ENCODE measurements at regions not wholly inside any gene's neighbourhood (a gene's known extent, or its start where the extent isn't known, plus 50 kb on each side); places are given as distances from the start of the nearest gene placed in this dataset.
"Not testable (repeated sequence)": the region's sequence is repeated elsewhere in the genome, so short reads cannot be mapped to it uniquely, and the experiment has no call there.

DNA sequence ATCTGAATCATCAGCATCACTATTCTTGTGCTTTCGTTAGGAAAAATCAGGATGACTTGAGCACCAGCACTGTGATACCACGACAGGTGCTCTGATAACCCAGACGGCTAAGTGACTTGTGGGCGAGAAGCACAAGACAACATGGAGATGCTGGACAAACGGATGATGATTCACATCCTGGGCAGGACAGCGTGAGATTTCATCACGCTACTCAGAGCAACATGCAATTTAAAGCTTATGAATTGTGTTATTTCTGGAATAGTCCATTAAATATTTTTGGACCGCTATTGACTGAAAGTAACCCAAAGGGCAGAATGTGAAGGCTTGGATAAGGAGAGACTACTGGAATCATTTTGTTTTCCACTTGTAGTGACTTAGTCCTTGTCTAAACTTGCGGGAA lies 114.8 kb upstream of the DAPK1 start:
- no peak for DNase-seq

DNA sequence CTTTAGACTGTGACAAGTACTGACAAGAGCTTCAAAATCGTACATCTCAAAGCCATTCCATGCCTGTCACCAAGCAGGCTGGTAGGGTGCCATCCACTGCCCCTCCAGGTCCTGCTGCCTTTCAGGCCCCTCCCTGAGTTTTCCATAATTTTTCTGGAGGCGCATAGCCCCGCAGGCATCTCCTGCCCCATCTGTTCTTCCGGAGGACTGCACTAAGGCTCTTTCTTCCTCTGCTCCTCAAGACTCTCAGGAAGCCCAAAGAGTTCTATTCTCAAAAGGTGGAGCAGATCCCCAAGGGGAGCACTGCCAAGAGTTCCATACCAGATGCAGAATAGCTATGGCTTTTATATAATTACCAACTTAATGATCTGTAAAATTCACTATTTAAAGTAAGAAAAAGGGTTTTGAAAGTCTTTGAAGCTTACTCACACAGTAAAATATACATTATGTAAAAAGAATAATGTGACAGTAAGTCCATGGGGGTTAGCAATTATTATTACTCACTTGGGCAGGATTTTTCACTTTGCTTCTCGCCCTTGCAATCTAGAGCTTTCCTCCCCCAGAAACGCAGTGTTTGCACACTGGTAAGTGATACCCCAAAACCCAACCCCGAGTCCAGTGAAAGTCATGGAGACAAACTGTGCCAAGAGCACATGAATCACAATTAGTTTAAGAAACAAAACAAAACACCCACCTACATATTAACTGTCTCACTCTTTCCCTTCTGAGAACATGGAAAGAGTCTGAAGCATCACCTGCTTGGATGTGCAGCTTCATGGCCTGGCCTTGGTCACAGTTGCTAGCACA lies 114.1 kb upstream of the DAPK1 start:
- DNase-seq, result no peak

DNA sequence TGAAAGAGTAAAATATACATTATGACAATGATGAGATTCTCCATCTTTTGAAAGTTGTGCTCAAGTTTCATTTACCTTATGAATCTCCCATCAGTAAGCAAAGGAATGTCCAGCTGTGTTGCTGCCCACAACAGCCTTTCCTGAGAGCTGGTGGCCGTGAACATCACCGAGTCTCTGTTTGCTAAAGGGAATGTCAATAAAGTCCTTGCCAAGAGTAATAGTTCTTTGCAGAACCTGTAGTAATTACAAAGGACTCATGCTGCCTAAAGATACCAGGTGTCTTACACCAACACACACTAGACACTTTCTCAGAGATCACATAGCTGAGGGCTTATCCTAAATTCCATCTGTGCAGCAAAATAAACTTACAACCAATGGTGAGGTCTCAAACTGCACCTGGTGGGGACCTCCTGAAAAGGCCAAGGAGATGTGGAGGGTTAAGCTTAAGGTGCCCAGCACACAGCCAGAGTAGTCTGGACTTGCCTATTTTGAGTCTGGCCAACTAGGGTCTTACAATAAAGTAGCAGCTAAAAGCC lies 111.1 kb upstream of the DAPK1 start:
- no peak for DNase-seq

DNA sequence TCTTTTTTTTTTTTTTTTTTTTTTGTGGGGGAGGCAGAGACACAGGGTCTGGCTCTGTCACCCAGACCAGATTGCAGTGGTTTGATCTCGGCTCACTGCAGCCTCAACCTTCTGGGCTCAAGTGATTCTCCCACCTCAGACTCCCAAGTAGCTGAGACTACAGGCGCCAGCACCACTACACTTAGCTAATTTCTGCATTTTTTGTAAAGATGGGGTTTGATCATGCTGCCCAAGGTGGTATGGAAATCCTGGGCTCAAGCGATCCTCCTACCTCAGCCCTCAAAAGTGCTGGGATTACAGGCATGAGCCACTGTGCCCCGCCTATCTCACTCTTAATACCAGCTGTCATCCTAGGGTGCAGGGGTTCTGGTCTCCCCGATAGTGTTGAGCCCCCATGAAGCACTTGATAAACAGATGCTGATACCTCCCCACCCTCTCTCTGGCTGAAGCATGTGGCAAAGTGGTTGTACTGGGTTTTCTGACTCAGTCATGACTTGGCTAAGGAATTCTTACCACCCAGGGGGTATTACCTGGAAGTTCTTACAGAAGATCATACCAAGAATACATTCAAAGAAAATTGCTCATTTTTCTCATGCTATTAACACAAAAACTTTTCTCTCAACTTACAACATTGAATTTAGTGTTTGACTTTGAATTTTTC lies 110.2 kb upstream of the DAPK1 start:
- DNase-seq, result no peak

DNA sequence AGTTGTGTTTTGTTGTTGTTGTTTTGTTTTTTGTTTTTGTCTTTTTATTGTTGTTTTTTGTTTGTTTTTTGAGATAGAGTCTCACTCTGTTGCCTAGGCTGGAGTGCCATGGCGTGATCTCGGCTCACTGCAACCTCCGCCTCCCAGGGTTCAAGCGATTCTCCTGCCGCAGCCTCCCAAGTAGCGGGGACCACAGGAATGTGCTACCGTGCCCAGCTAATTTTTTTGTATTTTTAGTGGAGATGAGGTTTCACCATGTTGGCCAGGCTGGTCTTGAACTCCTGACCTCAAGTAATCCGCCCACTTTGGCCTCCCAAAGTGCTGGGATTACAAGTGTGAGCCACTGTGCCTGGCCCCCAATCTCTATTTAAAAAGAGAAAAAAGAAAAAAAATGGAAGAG lies 109.0 kb upstream of the DAPK1 start:
- not testable (repeated sequence) for DNase-seq

DNA sequence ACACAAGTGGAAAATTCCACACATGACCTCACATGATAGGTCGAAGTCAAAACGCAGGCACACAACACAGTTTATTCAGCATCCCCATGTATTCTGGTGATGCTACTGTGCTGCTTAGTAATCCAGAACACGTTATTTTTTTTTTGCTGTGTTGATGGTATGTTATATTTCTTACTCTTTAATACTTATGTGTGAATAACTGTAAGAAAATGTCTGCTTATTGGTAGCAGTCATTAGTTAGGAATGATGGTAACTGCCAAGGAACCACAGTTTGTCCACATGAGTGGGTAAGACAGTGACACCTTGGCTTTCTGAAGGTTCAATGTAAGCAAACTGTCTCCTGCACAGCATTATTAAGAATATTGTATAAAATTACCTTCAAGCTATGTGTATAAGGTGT lies 107.7 kb upstream of the DAPK1 start:
- no peak for DNase-seq

DNA sequence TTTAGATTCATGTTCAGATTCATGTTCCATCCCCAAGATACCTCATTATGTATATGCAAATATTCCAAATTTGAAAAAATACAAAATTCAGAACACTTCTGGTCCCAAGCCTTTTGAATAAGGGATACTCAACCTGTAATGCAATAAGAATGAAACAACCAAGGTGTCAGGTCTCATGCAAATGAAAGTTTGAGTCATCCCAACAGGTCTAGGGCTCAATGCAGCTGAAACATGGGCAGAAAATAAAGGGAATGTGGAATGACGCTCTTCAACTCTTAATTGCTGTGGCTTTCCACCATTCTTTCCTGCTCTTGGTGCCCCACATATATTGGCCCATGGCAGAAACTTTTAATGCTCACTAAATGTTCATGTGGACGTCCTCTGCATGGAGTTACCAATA lies 107.3 kb upstream of the DAPK1 start:
- DNase-seq, result no peak

DNA sequence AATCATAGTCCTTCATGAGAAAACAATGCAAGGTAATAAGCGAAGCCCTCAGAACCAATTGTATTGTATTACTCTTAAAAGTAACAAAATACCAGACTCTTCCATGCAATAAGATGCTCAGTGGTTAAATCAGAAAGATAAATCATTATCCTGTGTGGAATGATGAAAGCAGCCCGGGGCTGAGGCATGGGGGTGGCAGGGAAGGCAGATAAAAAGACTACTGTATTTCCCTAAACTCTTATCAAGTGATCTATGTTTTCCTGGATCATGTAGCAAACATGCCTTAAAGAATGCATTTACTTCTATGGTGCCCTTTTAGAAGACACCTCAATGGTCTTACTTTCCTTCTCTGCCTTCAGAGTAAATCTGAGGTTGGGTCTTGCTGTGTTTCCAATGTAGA lies 105.6 kb upstream of the DAPK1 start:
- no peak for DNase-seq

DNA sequence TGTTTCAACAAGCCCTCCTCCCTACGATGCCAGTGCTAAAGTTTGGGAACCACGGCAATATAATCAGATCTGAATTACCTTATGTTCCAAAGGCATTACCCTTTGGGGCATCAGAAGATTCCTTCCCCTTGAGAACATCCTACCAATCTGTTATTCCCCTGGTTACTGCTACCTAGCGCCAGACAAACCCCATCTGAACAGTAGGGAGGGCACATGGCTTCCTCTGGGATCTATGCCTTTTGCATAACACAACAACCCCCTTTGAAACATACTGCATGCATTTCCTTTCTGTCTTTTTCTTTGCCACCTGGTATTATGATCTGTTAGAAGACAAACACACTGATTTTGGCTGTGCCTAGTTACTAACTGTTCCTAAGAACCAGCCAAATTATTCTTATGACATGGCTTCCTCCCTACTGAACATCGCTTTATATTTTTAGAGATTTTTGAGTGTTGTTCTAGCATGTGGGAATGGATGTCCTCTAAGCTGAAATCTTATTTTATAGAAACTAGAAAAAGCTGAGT lies 103.9 kb upstream of the DAPK1 start:
- DNase-seq, result no peak

DNA sequence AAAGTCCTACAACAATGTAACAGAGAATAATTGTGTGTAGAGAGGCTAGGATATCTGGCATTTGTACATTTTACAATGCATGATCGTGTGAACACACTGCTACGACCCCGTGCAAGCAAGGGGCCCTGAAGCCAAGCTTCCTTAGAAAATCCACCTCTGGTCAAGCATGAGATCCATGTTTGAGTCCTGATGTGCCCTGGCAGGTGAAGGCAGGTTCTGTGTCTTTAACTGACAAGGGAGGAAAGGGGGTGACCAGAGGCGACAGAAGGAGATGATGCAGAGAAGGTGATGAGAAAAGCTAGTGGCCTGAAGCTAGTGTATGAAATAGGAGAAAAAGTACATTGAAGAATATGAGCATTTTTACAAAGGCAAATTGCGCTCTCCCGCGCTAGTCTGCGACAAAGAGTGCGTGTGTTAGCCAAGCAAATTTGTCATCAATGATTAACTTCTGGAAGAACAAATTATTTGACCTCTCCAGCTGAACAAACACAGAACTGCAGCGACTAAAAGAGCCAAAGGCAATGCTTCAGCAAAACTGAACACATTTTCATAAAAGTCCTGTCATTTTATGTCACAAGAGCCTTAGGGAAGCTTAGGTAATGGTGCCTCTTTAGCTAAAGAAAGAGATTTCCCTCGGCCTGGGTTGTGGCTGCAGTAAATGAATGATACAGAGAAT lies 101.7 kb upstream of the DAPK1 start:
- DNase-seq, result no peak

DNA sequence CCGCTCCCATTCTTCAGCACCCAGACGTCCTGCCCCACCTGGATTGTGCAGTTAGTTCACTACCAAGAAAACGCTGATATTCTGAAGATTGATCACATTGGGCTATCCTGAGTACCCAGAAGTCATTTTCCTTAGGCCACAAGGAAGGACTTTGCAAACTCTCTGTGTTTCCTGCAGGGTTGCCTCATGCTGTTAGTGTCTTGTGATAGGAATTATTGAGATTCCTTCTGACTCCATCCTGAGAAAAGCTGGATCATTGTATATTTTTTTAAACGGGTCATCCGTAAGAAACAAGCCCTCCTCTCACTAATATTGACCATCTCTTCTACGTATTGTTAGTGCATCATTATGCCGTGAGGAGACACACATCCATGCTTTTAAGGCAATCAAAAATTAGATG lies 96.0 kb upstream of the DAPK1 start:
- no peak for DNase-seq

DNA sequence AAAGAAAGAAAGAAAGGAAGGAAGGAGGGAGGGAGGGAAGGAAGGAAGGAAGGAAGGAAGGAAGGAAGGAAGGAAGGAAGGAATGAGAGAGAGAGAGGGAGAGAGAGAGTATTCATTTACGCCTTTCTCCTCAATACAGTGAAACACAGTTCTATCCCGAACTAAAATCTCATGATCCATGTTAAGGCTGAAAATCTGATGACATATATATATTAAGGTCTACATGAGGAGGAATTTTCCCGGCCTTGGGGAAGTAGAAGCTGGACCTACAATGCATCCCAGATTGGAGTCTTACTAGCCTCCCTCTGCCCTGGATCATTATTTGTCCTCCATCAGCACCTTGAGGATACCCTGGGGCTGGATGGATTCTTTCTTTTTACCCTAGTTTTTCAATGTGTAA lies 95.1 kb upstream of the DAPK1 start:
- DNase-seq, result no peak

DNA sequence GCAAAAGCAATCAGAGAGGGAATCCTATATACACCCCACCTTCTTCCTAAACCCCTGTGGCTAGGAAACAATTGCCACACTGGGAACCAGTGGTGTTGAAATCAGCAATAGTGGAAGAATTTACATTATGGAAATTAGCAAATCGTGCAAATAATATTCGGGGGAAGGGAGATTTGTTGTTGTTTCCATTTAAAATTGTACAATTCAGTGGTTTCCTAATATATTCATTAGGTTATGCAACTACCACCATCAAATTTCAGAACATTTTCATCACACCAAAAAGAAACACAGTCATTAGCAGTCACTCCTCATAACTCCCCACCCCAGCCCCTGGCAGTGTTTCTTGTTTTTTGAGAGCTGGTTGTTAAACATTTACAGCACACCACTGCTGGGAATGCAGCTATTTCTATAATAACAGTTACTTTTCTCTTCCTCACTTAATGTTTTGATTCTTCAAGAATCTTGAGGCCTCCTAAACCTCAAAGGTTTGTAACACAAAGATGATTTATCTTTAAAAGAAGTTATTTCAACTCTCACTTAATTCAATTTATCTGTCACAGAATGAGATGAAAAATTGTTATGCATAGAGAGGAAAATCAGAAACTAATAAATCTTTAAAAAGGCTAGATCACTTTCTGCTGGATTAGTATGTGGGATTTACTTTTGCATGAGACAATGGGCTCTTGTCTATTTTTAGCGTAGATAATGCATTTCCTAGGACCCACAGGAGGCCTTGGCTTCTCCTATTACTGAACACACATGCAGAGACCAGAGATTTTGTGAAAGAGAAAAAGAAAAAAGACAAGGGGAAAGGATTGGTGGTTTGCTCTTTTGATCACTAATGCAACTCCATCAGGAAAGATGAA lies 91.8 kb upstream of the DAPK1 start:
- no peak for DNase-seq

DNA sequence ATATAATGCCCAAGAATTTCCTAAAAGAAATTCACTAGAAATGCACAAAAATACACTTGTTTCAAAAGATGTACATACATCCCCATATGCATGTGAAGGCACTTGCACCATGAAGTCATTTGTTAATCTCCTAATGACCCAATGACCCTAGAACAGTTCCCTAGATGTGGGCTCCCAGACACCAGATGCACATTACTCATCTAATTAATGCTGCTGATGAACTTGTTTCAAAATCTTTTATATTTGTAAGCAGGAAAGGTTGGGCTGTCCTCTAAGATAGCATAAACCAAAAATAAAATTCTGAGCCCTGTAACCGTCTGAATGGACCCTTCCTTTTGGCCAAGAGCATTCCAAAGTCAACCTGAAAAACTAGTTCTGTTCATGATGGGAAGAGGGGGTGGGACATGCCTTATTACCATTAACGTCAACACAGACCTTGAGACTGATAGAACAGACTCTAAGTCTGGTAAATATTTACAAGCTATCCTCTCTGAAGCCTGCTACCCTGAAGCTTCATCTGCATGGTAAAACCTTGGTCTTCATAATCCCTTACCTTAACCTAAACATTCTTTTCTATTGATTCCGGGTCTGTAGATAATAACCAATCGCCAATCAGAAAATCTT lies 91.0 kb upstream of the DAPK1 start:
- no peak for DNase-seq

DNA sequence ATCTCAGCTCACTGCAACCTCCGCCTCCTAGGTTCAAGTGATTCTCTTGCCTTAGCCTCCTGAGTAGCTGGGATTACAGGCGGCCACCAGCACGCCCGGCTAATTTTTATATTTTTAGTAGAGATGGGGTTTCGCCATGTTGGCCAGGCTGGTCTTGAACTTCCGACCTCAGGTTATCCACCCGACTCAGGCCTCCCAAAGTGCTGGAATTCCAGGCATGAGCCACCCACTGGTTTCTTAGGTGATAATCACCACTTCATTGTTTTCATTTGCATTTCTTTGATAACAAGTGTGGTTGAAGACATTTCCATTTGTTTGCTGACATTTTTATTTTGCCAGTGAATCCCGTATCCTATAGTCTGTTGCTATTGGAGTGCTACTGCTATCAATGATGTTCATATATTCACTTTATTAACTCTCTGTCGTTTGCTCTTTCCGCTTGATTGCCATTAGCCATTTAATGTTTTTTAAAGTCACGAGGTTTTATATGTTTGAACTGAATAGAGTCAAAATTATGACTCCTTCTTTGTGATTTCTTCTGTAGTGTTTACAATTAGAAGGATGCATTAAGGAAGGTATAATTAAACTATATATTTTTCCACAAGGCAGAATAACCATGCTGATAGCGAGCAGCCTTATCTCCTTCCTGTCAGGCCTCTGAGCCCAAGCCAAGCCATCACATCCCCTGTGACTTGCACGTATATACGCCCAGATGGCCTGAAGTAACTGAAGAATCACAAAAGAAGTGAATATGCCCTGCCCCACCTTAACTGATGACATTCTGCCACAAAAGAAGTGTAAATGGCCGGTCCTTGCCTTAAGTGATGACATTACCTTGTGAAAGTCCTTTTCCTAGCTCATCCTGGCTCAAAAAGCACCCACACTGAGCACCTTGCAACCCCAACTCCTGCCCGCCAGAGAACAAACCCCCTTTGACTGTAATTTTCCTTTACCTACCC lies 87.3 kb upstream of the DAPK1 start:
- not testable (repeated sequence) for DNase-seq

DNA sequence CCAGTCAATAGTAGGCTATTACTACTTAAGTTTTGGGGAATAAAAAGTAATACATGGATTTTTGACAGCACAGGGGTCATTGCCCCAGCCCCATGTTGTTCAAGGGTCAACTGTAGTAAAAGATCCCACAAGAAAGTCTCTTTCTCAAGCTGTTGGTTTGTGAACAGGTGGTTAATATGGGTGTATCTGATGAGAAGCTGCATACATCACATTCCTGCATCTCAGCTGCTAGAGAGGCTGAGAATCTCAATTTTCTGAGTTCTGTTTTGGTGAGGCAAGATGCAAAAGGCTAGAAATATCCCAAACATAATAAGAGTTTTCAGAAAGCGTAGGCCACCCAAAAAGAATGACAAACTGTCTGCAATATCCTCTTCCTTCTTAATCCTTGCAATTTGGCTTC lies 76.8 kb upstream of the DAPK1 start:
- DNase-seq, result no peak

DNA sequence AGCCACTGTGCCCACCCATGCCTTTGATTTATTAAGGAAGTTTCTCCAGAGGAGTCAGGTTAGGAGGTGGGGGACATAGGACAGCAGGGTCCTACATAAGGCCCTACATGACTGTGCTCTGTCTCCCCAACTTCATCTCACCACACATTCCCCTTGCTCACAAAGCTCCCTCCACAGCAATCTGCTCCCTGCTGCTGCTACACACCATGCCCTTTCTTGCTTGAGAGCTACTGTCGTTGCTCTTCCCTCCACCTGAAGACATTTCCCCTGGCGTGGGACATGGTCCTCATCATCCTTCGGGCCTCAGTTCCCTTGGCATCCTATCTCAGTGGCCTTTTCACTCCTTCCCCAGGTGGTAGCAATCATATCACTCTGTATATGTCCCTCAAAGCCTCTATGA lies 75.9 kb upstream of the DAPK1 start:
- no peak for DNase-seq

DNA sequence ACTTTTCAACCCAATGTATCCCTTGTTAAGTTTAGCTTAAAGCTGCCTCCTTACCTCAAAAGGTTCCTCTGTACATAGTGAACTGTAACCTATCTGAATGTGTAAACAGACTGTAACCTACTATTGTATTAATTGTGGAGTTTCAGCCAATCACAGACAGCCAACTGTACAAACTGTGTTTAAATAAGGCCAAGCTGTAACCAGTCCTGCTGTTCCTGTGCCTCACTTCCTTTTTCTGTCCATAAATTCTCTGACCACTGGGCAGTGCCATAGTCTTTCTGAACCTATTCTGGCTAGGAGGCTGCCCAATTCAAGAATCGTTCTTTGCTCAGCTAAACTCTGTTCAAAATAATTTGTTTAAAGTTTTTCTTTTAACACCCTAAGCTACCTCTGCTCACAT lies 74.7 kb upstream of the DAPK1 start:
- no peak for DNase-seq

DNA sequence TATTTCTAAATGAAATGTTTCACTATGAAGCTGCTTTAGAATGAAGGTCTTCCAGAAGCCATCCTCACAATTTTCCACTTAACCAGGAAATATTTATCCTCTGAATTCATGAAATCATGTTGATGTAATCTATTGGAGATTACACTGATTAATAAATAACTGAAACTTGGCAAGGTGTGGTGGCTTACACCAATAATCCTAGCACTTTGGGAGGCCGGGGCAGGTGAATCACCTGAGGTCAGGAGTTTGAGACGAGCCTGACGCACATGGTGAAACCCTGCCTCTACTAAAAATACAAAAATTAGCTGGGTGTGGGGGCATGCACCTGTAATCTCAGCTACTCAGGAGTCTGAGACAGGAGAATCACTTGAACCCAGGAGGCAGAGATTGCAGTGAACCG lies 73.8 kb upstream of the DAPK1 start:
- not testable (repeated sequence) for DNase-seq

DNA sequence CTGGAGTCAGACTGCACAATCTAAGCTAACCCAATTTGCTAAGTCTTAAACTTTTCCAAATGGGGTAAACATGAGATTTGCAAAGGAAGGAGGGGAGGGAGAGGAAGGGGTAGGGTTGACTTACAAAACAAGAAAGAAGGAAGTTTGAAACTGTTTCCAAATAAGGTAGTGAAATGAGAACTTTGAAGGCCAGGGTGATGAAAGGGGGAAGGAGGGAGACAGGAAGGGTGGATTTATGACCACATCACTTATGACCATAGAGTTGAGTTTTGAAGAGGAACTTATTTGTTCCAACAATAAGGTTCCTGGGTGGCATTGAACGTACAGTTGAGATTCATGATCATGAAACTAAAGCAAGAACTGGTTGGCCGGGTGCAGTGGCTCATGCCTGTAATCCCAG lies 72.5 kb upstream of the DAPK1 start:
- DNase-seq, result no peak
